ENCODE measurements at regions not wholly inside any gene's neighbourhood (a gene's known extent, or its start where the extent isn't known, plus 50 kb on each side); places are given as distances from the start of the nearest gene placed in this dataset.

DNA sequence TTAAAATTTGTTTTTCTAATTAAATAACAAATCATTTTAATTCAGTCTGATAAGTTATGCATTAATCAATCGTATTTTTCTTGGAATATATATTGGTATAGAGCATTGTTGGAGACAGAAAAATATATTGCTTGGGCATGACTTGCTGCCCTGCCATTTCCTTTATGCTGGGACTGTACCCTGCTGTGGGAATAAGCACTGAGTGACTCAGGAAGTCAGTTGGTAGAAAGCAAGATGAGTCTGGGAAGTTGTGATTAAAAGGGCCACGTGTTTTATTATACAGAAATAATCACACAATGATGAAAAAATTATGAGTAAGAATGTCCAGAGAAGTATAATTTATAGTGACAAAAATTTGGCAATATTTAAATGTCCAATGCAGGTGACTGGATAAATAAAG is 139.5 kb downstream of the KIF18A start:
- no peak for DNase-seq (ENCODE audit: low read depth, low spot score)

DNA sequence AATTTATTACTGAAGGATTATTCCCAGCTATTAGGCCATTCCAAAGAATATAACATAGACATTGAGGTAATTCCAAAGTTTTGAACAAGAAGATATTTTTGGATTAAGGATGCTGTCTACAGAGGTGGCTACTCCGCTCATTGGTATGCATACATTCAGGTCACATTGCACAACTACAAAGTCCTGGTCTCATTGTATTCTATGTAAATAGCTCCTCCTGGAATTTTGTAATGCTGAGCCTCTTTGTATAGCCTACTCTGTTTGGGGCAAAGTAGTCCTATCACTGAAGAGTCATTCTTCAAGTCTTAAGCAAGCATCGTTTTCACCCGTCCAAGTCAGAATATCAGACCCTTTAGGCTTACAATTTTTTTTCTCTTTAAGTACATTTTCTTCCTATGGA is 142.4 kb downstream of the KIF18A start:
- DNase-seq (ENCODE audit: low read depth, low spot score), result no peak

DNA sequence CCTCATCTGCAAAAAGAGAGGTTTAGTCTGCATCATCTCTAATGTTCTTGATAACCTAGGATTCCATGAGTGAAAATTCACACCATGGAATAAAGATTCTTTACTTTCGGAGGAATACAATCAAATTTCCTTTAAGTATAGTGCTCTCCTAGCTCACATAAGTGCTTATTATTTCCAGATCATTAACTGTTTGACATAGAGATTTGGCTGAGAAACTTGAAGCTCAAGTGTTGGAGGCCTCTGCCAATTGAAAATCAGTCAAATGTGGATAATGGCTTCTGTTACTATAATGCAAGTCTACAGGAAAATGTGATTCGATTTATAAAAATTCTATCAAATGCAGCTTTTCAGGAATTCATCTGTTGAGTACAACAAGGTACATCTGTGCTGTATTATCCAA is 144.6 kb downstream of the KIF18A start:
- DNase-seq (ENCODE audit: low read depth, low spot score), result no peak

DNA sequence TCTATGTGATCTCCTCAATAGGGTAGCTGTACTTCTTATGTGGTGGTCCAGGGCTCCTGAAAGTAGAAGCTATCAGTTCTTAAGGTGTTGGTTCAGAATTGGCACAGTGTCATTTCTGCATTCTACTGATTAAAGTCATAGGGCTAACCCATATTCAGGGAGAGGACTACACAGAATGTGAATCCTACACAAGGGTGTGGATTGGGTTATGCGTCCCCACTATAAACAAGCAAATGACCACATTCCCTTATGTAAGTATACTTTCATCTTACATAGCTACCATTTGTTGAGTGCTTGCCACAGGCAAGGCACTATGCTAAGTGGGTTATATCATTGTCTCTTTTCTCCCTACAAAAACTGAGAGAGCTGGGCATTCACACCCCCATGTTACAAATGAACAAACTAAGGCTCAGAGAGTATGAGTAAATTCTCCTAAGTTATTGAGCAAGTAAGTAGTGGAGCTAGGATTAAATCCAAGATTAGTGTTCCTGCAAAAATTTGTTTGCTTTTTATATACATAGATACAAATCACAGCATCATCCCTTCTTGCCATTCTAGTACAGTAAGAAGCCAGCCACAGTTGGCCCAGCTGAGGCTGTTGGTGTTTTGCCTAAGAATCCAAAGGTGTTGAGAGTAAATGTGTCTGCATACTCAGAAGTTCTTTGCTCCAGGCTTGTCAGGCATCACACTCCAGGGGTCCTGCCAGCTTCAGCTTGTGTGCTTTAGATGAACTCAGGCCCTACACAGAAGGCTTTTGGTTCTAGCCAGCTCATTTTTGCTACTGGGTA is 157.8 kb downstream of the KIF18A start:
- no peak for DNase-seq (ENCODE audit: low read depth, low spot score)

DNA sequence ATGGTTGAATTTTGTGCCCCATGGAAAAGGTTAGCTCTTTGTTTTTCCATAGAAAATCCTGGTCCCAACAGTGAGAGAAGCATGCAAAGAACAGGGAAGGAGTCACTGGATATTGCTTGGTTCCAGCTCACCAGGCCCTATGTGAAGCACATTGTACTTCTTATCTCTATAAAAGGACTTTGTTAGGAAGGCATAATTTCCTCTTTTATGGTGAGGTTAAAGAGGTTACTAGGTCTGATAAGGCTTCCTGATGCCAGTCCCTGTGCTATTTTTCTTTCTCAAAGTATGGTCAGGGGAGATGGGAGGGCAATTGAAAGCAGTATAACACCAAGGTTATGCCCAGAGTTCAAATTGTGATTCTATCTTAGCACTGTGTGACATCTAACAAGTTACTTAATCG is 162.6 kb downstream of the KIF18A start:
- DNase-seq (ENCODE audit: low read depth, low spot score), result no peak

DNA sequence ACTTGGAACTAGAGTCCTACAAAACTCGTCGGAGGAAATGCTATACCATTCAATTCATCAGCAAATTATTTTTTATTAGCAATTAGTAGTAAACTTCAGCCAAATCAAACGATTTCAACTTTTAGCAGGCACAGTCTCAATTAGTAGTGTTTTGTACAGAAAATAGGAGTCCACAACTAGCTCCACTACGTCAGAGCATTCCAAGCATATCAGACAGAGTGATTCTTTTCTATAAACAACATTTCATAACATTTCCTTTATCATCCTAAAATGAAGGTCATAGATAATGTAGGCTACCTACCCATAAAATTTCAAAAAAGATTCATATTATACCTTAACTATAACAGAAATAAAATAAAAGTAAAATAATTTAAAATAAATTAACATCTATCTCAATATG is 169.9 kb downstream of the KIF18A start:
- no peak for DNase-seq (ENCODE audit: low read depth, low spot score)

DNA sequence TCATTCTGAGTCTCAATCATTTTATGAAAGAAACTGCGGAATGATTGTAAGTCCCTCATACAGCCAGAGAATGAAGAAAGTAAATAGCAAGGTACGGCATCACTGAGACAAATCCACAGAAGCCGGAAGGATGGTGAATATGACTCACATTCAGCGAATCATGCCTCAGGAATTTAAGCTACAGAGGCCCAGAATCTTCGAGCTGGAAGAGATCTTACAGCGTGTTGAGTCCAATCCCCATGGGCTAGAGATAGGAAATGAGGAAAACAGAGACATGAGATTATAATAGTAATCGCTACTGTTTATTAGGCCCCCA is 173.2 kb downstream of the KIF18A start:
- peak; percentile 93 for DNase-seq (ENCODE audit: low read depth, low spot score)

DNA sequence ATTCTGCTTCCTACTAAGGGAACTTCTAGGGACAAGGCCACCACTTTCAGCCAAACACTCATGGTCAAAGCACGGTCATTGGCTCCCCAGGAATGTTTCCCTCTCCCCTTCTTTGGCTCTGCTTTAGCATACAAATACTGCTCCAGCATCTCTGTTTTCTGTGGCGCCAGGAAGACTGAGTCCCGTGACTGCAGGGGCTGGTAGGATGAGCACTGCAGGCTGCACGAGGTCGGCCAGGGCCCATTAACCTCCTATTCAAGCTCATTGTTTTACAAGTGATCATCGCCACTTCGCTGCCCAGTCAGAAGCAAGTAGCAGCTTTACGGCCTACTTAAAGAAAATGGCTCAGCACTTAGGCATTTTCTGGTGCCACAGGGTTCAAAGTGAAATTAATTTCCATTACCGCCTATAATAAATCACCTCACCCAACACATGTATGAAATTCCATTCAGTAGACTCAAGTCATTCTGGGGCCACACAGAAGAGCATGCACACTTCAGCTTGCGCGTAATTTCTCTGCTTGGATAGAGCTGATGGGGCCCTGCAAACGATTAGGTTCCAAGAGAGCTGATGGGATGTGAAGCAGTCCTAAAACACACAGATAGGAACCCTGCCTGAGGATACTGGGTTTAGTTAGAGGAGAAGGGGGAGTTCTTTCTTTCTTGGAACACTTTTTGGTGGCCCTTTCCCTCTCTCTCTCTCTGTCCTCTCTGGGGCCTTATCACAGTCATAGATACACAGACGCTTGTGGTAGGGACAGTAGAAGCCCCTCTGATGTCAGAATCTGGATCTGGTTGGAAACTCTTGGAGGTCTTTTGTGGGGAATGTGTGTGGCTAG is 173.7 kb downstream of the KIF18A start:
- DNase-seq (ENCODE audit: low read depth, low spot score), result peak; percentile 90

DNA sequence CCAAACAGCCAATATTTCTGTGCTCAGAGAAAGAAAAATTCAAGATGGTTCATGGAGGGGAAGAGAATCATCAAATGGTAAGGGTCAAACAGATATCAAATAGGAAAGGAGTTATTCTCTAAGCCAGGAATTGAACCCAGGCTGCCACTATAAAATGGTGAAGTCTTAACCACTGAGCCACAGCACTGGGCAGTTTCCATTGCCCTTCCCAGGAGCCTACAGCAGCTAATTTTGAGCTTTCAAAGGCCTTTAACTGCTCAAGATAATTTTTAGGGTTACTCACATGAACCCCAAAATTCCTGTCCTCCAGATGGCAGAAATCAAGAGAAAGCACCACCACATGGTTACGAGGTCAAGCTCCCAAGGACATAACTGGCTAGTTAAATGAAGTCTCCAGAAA is 176.2 kb downstream of the KIF18A start:
- no peak for DNase-seq (ENCODE audit: low read depth, low spot score)

DNA sequence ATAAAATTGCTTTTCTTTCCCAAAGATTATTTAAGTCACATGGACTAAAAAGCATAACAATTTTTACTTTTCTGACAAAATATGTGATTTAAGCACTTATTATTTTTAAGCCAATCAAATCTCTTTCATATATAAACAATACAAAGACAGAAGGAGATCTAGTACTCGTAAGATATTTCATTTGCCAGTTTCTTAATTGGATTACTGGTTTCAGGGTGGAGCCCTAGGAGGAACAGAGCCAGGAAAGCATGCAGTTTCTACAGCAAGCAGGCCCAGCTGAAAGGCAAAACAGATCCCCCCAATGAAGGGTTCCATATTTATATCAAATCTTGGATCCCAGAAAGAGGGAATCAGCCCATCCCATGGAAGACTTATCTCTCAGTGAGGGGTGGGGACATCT is 177.0 kb downstream of the KIF18A start:
- no peak for DNase-seq (ENCODE audit: low read depth, low spot score)

DNA sequence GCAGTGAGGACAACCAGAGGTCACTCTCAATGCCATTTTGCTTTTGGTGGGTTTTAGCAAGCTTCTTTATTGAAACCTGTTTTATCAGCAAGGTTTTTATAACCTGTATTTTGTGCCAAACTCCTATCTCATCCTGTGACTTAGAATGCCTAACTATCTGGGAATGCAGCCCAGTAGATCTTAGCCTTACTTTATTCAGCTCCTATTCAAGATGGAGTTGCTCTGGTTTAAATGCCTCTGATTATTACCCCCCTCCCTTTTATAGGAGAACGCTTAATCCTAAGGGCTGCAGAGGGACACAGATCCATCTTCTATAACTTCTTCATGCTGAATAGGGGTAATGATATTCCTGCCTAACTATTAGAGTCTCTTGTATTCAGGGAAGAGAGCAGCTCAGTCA is 179.1 kb downstream of the KIF18A start:
- peak; percentile 18 for DNase-seq (ENCODE audit: low read depth, low spot score)

DNA sequence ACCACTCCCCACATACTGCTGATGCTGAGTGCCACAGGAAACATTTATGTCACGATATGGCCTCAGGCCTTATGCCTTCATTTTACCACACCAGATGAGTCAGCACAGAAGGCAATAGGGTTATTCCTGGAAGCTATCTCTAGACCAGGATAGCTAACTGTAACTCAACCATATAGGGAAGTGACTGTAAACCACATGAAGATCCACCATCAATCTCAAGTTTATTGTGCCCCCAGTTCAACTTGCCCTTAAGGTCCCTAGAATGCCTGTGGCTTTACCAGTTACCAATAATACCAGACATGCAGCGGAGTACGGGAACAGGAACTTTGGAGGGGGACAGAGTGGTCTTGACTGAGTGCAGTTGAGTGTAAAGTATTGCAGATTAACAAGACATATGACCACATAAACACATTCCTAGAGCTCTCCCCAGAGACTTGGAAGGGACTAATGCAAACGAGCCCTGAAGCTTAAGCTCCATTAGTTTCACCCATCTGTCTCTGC is 180.9 kb downstream of the KIF18A start:
- DNase-seq (ENCODE audit: low read depth, low spot score), result peak; percentile 79

DNA sequence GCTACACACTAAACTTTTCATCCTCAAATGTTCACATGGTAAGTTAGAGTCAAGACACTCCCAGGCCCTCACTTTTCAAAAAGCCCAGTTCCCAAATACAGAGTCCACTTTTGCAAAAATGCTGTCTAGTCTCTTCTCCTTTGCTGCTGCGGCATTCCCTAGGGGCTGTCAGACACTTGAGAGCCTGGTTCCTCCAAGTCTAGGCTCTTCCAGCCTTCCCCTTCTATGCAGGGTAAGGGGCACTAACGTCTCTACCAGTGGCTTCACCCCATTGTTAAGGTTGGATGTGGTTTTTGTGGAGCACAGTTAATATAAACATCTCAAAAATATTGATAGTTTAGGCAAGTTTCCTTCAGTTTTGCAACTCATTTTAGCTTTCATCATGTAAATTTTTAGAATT is 181.5 kb downstream of the KIF18A start:
- DNase-seq (ENCODE audit: low read depth, low spot score), result peak; percentile 17

DNA sequence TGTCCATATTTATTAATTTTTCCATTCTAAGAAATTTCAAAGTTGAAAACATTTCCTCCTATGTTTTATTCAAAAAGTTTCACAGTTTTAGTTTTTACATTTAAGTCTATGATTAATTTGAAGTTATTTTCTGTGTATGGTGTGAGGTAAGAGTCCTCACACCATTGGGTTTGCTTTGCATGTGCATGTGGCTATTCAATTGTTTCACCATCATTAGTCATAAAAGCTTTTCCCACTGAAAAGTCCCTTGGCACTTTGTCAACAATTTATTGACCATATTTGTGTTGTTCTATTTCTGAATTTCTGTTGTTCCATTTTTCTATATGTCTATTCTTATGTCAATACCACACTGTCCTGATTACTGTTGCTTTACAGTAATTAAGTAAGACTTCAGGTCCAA is 186.5 kb downstream of the KIF18A start:
- no peak for DNase-seq (ENCODE audit: low read depth, low spot score)

DNA sequence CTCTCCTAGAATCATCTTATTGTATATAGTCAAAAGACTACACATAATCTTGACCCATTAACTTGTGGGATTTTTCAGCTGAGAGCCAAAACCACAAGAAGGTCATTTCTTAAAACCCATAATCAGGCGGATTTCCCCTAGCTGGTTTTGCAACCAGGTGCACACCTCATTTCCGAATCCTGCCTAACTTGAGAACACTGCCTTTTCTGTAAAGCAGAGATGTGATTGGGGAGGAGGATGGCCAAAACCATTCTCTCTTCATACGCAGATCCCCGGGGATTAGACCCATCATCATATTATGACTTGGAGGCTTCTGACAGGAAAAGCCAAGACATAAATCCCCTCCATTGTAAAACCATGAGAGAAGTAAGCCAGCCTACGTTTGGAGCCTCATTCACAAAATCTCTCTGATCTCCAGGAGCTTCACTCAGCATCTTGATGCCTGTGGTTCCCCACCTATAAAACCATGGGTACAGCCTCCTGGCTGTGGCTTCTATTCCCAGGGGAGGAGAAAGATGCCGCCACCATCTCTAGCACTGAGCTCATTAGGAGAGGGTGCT is 191.3 kb downstream of the KIF18A start:
- DNase-seq (ENCODE audit: low read depth, low spot score), result no peak

DNA sequence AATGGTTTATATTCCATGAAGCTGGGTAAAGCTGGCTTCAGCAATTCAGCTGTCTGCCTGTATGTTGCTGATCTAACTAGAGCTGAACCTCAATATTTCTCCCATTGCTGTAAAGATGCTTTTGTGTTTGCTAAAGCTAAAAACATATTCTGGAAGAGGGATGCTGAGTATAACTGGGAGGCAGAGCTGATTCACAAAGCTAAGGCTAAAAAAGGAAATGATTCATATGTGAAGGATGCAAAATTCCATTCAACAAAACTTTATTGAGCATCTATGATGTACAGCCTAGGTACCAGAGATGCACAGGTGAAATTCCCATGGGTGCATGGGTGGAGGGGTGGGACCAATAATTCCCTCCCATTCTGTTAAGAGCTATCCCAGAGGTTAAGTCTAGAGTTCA is 193.9 kb downstream of the KIF18A start:
- DNase-seq (ENCODE audit: low read depth, low spot score), result no peak

DNA sequence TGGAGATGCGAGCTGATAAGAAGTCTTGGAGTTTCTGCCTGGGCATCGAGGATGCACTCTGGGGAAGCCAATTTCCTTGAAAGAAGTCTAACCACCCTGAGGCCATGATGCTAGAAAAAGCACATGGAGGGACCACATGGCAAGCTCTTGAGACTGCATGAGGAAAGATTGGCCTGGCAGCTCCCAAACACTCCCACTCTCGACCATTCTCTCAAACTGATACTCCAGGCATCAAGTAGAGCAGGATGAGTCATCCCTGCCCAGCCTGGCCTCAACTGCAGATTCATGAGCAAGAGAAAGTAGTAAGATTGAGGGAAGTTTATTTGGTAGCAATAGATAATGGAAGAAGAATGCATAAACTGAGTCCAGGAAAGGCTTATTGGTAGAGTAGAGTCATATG is 194.3 kb downstream of the KIF18A start:
- peak; percentile 35 for DNase-seq (ENCODE audit: low read depth, low spot score)

DNA sequence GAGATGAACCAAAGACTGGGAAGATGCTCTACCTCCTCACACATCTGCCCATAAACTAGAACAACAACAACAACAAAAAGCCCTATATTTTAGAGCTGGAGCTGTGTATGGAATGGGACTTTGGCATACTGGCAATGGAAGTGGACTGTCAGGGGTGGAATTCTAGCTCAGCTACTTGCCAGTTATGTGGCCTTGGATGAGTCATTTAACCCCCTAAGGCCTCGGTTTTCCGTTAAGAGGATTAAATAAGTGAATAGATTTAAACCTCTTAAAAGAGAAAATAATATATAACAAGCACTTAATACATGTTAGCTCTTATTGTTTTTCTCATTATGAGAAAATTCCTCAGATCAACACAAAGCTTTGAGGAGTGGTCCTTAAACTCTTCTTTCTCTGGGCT is 195.0 kb downstream of the KIF18A start:
- DNase-seq (ENCODE audit: low read depth, low spot score), result peak; percentile 43

DNA sequence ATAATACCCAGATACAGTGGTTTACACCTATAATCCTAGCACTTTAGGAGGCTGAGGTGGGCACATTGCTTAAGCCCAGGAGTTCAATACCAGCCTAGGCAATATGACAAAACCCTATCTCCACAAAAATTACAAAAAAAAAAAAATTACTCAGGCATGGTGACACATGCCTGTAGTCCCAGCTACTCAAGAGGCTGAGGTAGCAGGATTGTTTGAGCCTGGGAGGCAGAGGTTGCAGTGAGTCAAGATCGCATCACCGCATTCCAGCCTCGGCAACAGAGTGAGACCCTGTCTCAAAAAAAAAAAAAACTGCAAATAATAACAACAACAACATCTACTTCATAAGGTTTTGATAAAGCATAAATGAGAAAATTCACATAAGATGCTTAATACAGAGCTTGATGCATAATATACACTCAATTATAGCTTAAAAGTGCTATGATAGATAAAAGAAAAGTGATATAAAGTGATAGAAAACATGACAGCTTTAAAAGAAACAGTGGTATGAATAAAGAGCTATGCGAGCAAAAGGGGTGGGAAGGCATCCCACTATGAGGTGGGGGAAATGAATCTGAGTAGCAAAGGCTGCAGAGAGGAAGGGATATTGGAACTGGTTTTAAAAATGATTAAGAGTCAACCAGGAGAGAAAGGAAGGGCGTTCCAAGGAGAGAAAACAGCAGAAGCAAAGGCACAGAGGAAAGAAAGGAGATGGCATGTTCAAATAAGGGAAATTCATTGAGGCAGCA is 197.6 kb downstream of the KIF18A start:
- peak; percentile 75 for DNase-seq (ENCODE audit: low read depth, low spot score)

DNA sequence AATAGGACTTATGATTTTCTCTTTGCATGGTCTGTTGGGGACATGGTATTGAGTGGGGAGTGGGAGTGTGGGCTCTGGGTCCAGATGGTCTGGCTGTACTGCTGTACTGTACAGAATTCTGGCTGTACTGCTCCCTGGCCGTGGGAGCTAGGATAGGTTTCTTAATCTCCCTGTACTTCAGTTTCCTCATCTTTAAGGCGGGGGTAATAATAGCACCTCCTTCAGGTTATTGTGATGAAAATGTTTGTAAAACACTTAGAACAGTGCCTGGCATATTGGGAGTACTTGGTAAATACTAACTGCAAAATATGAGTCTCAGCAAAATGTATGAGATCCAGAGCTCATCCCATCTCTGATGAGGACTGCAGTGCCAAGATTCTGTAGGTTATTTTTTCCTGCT is 198.6 kb downstream of the KIF18A start:
- no peak for DNase-seq (ENCODE audit: low read depth, low spot score)

DNA sequence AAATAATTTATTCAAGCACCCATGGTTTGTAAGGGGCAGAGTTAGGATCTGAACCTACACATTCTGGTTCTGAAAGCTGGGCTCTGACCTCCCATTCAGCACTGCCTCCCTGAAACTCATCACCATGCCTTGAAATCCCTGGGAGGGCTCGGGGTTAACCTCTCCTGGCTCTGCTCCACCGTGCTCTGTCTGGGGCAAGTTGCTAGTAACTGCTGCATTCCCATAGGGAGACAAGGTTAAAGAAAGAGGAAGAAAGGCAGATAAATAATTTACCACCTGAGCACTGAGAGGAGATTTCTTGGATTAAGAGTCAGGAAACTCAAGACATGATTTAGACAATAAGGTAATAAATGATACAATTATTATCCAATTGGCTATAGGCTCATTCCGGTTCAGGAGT is 199.3 kb downstream of the KIF18A start:
- DNase-seq (ENCODE audit: low read depth, low spot score), result no peak

DNA sequence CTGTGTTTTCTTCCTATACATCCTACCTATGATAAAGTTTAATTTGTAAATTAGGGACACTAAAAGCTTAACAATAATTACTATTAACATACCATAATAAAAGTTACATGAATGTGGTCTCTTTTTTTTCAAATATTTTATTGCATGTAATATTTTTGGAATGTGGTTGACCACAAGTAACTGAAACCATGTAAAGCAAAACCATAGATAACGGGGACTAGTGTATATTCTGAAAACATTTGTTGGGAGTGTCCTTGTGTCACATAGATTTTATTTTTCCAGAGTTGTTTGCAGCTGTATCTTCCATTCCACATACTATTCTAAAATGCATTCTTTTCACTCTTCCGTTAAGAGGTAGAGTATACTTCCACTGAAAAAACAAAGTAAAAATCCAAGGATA is 200.4 kb downstream of the KIF18A start:
- DNase-seq (ENCODE audit: low read depth, low spot score), result no peak
